Activated naive CD4-positive, alpha-beta T cell treated with anti-CD3 and anti-CD28 coated beads, Interleukin-2, amount 10 ng/mL, durations not matched to agents 7 days and 5 days (primary cell): ENCODE measurements at regions not wholly inside any gene's neighbourhood (a gene's known extent, or its start where the extent isn't known, plus 50 kb on each side); places are given as distances from the start of the nearest gene placed in this dataset.
"Not testable (repeated sequence)": the region's sequence is repeated elsewhere in the genome, so short reads cannot be mapped to it uniquely, and the experiment has no call there.

Source experiments
- CTCF ChIA-PET: fragments of 350-600 bp; sonication (Branson Sonifier 250); formaldehyde crosslinking; loops from one replicate; lab custom pipeline; 2021; ENCODE audit warnings: antibody characterized with exemption; lab: Charles Lee
- DNase-seq: peaks from one replicate; pipeline ENCODE4 v3.0.0-alpha.2; 2020
- H3K27ac Mint-ChIP-seq: one replicate; pipeline ENCODE4 v1.8.0; 2021; ENCODE audit warnings: mild to moderate bottlenecking, moderate library complexity, mixed read lengths
- H3K27me3 Mint-ChIP-seq: one replicate; pipeline ENCODE4 v1.8.0; 2021; ENCODE audit warnings: mild to moderate bottlenecking, mixed read lengths
- H3K36me3 Mint-ChIP-seq: one replicate; pipeline ENCODE4 v1.8.0; 2021; ENCODE audit warnings: mixed read lengths
- H3K4me1 Mint-ChIP-seq: one replicate; pipeline ENCODE4 v1.8.0; 2021; ENCODE audit warnings: mixed read lengths
- H3K4me3 Mint-ChIP-seq: one replicate; pipeline ENCODE4 v1.8.0; 2021; ENCODE audit warnings: mild to moderate bottlenecking, moderate library complexity, mixed read lengths
- H3K9me3 Mint-ChIP-seq: one replicate; pipeline ENCODE4 v1.8.0; 2021; ENCODE audit warnings: mixed read lengths

DNA sequence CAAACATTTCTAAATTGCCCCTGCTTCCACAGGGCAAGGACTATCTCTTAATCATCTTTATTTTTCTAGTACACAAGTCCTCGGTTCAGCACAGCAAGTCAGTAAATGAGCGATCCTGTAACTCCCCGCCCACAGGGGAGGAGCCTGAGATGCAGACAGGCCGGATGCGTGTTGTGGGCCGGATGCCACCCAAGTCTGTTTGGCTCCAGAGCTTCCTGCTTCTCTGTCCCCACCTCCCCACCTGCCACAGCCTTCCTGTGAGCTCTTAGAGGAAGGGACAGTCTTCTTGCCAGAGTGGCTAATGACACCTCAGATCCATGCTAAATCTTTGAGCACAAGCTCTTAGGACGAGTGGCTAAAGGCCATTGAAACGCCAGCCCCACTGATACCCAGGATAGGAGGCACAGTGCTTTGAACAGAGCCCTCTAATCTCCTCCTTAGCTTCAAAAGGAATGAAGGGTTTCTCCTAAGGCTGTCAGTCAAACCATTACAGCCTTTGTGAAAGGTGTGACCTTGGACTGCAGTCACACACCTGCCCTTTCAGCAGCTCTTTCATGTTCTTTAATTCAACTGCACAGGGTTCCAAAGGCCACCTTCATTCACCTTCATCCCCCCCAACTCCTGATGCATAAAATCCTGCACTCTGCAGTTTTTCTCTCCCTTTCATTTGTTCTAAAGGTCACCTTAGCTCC is 264.3 kb downstream of the TFAP2C start:
- Mint-ChIP-seq H3K4me3 (no peak overlapping the region), H3K36me3 (peaks cover 4% of the 10 kb centered on the region), H3K27ac (peak overlapping the region; percentile 80), H3K9me3 (peaks cover 6% of the 10 kb centered on the region), H3K4me1 (peaks cover 14% of the 10 kb centered on the region), H3K27me3 (peaks cover 10% of the 10 kb centered on the region)
- DNase-seq = peak; percentile 72
- CTCF ChIA-PET = no interaction called here

- DNase-seq = no peak
- Mint-ChIP-seq H3K27me3 (peaks cover 15% of the 10 kb centered on the region), H3K36me3 (peaks cover 4% of the 10 kb centered on the region), H3K4me1 (peaks cover 14% of the 10 kb centered on the region), H3K4me3 (no peak overlapping the region), H3K27ac (no peak overlapping the region), H3K9me3 (peaks cover 6% of the 10 kb centered on the region)
- CTCF ChIA-PET = interaction anchor here (0.6 to 0.7 kb wide), 2 partner anchors 85 to 222 kb away, joined by 3 read pairs; no protein-coding TSS in a partner anchor
Measured at GRCh38 chr20:56896447-56896846, 267.3 kb downstream of the TFAP2C start.

- CTCF ChIA-PET = no interaction called here
- Mint-ChIP-seq H3K4me1 (peaks cover 14% of the 10 kb centered on the region), H3K9me3 (peaks cover 6% of the 10 kb centered on the region), H3K36me3 (peaks cover 4% of the 10 kb centered on the region), H3K4me3 (no peak overlapping the region), H3K27me3 (peaks cover 15% of the 10 kb centered on the region), H3K27ac (no peak overlapping the region)
- DNase-seq = no peak
Measured at GRCh38 chr20:56897318-56897957, 268.3 kb downstream of the TFAP2C start.

DNA sequence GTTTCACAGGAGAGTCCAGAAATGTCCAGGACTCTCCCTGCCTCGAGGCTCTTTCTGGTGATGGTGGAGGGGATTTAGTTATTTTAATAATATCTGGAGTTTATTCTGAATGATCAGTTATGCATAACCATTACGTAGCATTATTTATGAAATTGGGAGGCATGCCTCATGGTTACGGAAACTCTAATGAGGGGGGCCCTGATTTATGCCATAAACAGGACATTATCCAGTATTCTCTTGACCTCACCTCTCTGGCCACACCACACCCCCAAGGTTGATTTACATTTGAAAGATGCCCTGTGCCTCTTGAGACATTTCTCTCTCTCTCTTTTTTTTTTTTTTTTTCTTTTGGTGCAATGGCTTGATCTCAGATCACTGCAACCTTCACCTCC is 268.8 kb downstream of the TFAP2C start:
- DNase-seq = no peak
- H3K4me3 Mint-ChIP-seq = no peak overlapping the region
- peaks cover 12% of the 10 kb centered on the region for H3K4me1 Mint-ChIP-seq
- H3K27ac Mint-ChIP-seq = no peak overlapping the region
- CTCF ChIA-PET = no interaction called here
- peaks cover 5% of the 10 kb centered on the region for H3K9me3 Mint-ChIP-seq
- H3K36me3 Mint-ChIP-seq = peaks cover 4% of the 10 kb centered on the region
- peaks cover 15% of the 10 kb centered on the region for H3K27me3 Mint-ChIP-seq

DNA sequence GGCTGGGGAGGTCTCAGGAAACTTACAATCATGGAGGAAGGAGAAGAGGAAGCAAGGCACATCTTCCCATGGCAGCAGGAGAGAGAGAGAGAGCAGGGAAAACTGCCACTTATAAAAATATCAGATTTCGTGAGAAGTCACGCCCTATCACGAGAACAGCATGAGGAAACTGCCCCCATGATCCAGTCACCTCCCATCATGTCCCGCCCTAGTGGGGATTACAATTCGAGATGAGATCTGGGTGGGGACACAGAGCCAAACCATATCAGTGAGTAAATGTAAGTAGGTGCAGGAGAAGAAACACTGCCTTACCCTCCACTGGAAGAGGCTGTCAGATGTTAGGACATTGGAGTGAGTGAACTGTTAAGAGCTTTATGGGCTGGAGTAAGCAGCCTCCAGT is 270.4 kb downstream of the TFAP2C start:
- Mint-ChIP-seq H3K4me1 (peaks cover 2% of the 10 kb centered on the region), H3K27ac (no peak overlapping the region), H3K27me3 (peaks cover 15% of the 10 kb centered on the region), H3K4me3 (no peak overlapping the region), H3K36me3 (peaks cover 1% of the 10 kb centered on the region), H3K9me3 (no peaks in the 10 kb centered on the region)
- DNase-seq = no peak
- CTCF ChIA-PET = no interaction called here

GRCh38 chr20:56900252-56900651 is 271.1 kb downstream of the TFAP2C start:
- CTCF ChIA-PET = no interaction called here
- no peak overlapping the region for H3K4me3 Mint-ChIP-seq
- H3K36me3 Mint-ChIP-seq = no peaks in the 10 kb centered on the region
- H3K27me3 Mint-ChIP-seq = peaks cover 15% of the 10 kb centered on the region
- H3K4me1 Mint-ChIP-seq = no peaks in the 10 kb centered on the region
- H3K9me3 Mint-ChIP-seq = no peaks in the 10 kb centered on the region
- no peak overlapping the region for H3K27ac Mint-ChIP-seq
- DNase-seq = no peak

DNA sequence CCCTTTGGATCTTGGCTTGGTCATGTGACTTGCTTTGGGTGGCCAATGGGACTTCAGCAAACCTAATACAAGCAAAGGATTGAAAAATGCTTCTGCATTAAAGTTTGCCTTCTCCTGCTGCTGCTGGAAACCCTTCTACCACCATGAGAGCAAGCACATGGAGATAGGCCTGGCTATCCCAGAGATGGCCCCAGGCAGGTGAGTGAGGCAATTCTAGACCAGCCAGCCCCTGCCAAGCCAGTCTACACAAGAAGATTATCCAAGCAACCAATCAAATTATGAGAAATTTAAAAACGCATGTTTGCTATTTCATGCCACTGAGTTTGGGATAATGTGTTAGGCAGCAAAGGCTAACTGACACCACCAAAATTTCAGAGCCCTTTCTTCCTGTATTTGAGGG is 274.3 kb downstream of the TFAP2C start:
- Mint-ChIP-seq H3K9me3 (no peaks in the 10 kb centered on the region), H3K4me1 (no peaks in the 10 kb centered on the region), H3K4me3 (no peak overlapping the region), H3K27me3 (peaks cover 12% of the 10 kb centered on the region), H3K27ac (no peak overlapping the region), H3K36me3 (no peaks in the 10 kb centered on the region)
- CTCF ChIA-PET = no interaction called here
- no peak for DNase-seq

- no peaks in the 10 kb centered on the region for H3K36me3 Mint-ChIP-seq
- H3K27ac Mint-ChIP-seq = no peak overlapping the region
- DNase-seq = no peak
- H3K9me3 Mint-ChIP-seq = no peaks in the 10 kb centered on the region
- peaks cover 10% of the 10 kb centered on the region for H3K27me3 Mint-ChIP-seq
- no peak overlapping the region for H3K4me3 Mint-ChIP-seq
- no peaks in the 10 kb centered on the region for H3K4me1 Mint-ChIP-seq
- CTCF ChIA-PET = no interaction called here
Measured at GRCh38 chr20:56903858-56904257, 274.8 kb downstream of the TFAP2C start.

- Mint-ChIP-seq H3K27ac (no peak overlapping the region), H3K27me3 (peaks cover 8% of the 10 kb centered on the region), H3K4me1 (no peaks in the 10 kb centered on the region), H3K4me3 (no peak overlapping the region), H3K9me3 (no peaks in the 10 kb centered on the region), H3K36me3 (no peaks in the 10 kb centered on the region)
- CTCF ChIA-PET = no interaction called here
- DNase-seq = no peak
Measured at GRCh38 chr20:56909918-56910714, 281.0 kb downstream of the TFAP2C start.

- no peak for DNase-seq
- CTCF ChIA-PET = no interaction called here
- Mint-ChIP-seq H3K36me3 (no peaks in the 10 kb centered on the region), H3K27me3 (peaks cover 3% of the 10 kb centered on the region), H3K9me3 (no peaks in the 10 kb centered on the region), H3K4me1 (no peaks in the 10 kb centered on the region), H3K4me3 (no peak overlapping the region), H3K27ac (no peak overlapping the region)
Measured at GRCh38 chr20:56911946-56912345, 282.8 kb downstream of the TFAP2C start.

- Mint-ChIP-seq H3K27ac (no peak overlapping the region), H3K4me3 (no peak overlapping the region), H3K36me3 (no peaks in the 10 kb centered on the region), H3K27me3 (peaks cover 3% of the 10 kb centered on the region), H3K9me3 (no peaks in the 10 kb centered on the region), H3K4me1 (no peaks in the 10 kb centered on the region)
- CTCF ChIA-PET = no interaction called here
- DNase-seq = no peak
Measured at GRCh38 chr20:56914532-56914931, 285.4 kb downstream of the TFAP2C start.

DNA sequence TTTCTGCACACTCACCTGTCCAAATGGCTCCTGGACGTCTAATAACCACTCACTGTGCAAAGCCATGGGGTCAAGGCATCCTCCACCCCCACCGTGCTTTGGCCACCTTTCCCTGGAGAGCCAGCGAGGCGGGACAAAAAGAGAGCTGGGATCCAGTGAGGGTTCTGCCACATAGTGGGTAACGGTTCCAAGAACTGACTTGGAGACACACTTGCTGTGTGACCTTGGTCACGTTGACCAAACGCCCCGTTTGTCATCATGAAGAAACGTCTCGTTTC is 287.2 kb downstream of the TFAP2C start:
- no peaks in the 10 kb centered on the region for H3K4me1 Mint-ChIP-seq
- no peaks in the 10 kb centered on the region for H3K36me3 Mint-ChIP-seq
- CTCF ChIA-PET = no interaction called here
- no peak overlapping the region for H3K4me3 Mint-ChIP-seq
- no peak for DNase-seq
- H3K9me3 Mint-ChIP-seq = no peaks in the 10 kb centered on the region
- H3K27me3 Mint-ChIP-seq = peaks cover 5% of the 10 kb centered on the region
- no peak overlapping the region for H3K27ac Mint-ChIP-seq

DNA sequence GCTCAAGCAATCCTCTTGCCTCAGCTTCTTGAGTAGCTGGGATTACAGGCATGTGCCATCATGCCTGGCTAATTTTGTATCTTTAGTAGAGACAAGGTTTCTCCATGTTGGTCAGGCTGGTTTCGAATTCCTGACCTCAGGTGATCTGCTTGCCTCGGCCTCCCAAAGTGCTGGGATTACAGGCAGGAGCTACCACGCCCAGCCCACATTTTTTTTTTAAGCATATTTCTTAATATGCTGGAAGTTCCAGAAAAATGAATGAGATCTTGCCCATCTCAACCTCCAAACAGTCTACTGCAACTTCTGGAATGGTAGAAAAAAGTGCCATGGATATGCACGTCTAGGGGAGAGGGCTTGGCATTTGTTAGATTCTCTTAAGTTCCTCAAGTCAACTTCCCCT is 290.9 kb downstream of the TFAP2C start:
- H3K4me3 Mint-ChIP-seq, H3K4me1 Mint-ChIP-seq, H3K27ac Mint-ChIP-seq, H3K36me3 Mint-ChIP-seq, DNase-seq, H3K9me3 Mint-ChIP-seq, CTCF ChIA-PET: not testable (repeated sequence)
- peaks cover 42% of the 10 kb centered on the region for H3K27me3 Mint-ChIP-seq

DNA sequence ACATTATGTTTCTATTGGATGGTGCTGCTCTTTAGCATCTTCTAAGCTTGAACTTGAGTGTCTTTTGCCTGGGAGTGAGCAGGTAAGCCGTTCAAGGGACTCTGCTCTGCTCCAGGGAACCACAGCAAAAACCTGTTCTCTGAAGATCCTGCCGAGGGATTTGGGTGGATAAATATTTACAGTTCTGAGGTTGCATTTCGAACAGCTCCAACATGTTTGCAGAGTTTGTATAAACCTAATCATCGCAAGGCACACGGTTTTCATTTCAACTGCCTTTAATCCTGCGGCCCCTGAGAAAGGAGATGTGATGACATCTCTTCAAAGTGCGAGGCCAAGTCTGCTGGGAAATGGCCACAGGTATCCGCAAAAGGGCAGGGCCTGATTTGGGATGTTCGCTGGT is 293.4 kb downstream of the TFAP2C start:
- Mint-ChIP-seq H3K27ac (no peak overlapping the region), H3K36me3 (no peaks in the 10 kb centered on the region), H3K4me1 (no peaks in the 10 kb centered on the region), H3K9me3 (no peaks in the 10 kb centered on the region), H3K27me3 (peaks cover 62% of the 10 kb centered on the region), H3K4me3 (no peak overlapping the region)
- CTCF ChIA-PET = no interaction called here
- no peak for DNase-seq
